NCI-H2196 (cell line): ENCODE measurements at regions not wholly inside any gene's neighbourhood (a gene's known extent, or its start where the extent isn't known, plus 50 kb on each side); places are given as distances from the start of the nearest gene placed in this dataset.

Experiments used
- DNase-seq: peaks from one replicate; lab custom pipeline; 2025; ENCODE audit not compliant: unreplicated experiment; lab: John Stamatoyannopoulos, UW

DNA sequence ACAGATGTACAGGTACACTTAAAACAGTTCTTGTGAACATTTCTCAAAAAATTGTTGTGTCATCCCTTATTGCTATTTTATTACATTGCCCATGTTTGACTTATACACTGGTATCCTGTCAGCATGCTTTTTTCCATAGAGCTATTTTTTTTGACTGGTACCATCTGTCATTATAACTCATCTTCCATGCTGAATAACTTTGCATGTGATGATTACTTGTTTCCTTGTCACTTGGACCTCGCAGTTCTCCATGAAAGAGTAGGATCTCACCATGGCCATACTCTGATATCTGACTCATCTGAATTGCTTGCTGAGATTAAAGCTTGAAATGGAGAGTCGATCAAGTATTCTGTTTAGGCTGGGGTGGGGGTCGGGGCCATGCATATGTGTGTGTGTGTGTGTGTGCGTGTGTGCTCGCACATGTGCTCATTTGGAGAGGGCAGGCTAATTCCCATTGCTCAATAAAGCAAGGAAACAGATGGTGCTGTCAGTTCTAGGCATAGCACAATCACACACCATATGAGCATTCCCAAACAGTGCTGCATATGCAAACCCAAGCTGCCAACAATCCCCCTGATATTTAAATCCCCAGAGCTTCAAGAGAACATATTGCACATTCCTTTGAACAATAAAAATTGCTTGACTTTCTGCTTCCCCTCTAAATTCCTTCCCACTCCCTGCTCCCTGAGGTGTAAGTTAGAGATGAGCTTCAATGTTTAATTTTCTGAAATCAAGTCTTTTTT lies 62.9 kb downstream of the NHLRC3 start:
- DNase-seq: no peak

DNA sequence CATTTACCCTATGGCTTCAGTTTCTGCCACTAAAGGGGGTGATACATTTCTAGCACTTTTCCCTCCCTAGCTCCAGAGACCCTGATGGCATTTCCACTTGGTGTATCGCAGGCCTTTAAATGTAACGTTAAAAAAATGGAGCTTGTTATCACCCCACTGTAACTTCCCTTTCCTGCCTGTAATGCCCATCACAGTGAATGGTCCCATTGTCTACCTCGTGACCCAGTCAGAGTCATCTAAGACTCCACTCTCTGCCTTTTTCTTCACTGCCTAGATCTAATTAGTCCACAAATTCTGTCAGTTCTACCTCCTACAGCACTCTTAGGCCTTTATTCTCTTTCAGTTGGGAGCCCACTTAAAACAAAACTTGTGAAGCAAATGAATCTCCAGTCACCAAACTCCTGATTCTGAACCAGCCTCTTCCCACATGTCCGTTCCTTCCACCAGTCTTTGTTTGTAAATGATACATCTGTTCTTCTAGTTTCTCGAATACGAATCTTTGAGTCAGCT lies 64.8 kb downstream of the NHLRC3 start:
- DNase-seq: no peak

DNA sequence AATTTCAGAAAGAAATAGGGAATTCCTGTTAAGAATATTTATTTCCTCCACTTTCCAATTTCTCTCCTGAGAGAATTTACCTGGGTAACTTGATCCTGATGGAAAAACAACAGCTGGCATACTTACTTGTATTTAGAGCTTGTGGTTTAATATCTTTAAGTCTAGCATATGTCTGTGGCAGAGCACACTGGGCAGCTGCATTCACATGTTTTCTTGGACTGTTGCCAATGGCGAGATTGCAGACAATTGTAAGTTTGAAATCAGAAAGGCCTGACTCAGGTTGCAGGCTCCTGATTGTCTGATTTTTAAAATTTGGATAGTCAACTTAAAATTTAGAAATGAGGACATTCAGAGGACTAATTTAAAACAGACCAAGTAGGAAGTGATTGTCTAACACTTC lies 66.9 kb downstream of the NHLRC3 start:
- DNase-seq: peak; percentile 12

DNA sequence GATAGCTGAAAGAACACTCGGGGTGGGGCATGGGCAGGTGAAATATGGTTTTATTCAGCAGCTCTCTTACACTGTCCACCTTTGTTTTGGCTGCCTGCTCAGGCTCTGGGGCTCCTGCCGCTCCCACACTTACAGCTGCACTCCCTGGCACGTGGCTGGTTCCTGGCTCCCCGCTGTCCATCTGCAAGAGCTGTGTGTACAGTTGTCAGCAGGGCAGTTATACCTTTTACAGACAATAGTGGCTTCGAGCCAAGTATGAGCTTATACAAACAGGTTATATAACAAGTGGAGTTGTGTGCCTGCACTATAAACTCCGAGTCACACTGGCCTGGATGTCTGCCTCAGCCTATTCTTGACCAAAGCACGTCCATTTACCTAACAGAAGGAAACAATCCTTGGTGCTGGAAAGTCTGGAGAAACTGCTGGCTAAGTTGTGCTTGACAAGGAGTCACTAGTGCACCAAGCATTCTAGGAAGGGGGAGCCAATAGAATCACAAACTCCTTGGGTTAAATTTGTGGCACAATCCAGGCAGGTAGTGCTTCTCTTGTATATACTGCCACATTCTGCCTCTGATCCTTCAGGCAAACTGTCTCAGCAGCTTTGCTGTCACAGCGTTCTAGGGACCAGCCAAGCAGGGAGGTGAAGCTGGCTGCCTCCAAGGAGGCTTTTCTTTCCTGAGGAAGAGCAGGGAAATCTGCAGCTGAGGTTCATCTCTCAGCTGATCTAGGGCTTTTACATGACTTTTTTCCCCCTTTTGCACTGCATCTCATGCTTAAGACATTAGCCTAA lies 68.2 kb downstream of the NHLRC3 start:
- DNase-seq: no peak

DNA sequence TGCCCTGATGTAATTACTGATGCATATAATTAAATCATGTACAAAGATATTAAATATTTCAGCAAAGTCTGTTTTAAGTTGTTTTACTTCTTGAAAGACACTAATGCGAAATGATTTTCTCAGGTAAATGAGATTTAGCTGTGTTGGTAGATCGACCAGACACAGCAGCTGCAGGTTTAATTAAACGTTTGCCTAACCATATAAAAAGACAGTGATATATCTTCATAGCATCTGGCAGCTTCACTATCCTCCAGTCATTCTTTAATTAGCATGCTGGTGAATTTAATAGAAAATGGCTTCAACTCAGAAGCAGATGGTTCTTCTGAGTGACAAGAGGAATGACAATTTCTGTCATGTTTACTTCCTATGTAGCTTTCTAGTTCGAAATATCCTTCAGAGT lies 69.3 kb downstream of the NHLRC3 start:
- no peak for DNase-seq

DNA sequence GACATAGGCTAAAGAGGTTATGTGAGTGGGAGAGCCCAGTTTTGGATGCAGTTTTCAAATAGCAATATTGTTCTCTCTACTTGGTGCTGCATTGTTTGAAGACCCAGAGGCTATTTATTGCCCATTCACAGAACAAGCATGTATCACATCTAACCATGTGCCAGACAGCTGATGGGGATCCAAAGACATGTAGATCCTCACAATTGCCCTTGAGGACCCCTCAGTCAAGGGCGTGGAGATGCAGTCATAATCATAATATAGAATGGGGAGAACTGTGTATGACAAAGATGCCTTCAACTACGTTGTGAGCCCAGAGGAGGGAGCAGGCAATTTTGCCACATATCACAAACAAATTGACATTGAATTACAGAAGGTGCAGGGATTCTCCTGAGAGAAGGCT lies 70.5 kb downstream of the NHLRC3 start:
- no peak for DNase-seq

DNA sequence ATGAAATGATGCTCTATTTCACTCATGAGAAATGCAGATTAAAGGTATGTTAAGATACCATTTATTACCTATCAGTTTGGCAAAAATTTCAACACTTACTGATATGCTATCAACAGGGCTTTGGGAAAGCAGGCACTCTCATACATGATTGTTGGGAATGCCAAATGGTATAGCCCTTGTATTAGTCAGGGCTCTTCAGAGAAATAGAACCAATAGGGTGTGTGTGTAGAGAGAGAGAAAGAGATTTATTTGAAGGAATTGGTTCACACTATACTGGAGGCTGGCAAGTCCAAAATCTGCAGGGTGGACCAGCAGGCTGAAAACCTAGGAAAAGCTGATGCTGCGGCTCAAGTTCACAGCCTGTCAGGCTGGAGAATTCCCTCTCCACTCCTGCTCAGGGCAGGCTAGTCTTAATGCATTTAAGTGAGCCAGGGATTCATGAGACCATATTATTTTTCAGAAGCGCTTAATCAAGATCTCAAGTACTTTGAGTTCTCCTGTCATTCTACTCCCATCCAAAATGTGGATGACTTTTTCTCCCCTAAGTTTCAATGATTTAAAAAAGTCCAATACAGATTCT lies 72.4 kb downstream of the NHLRC3 start:
- DNase-seq: no peak

DNA sequence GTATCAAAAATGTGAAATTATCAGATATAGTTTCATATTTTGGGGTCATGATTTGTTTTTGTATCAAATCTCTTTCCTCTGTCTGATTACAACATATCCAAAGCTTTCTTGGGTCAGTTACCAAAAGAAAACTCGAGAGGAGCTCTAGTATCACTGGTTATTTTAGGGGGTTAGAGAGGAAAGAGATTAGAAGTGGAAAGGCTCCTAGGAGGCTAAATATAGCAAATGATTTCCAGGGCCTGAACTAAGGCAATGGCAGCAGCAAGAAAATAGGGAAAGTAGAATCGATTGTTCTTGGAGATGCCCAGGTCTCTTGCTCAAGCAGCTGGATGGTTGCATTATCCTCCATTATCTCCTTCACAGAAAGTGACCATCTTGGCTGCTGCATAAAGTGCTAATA lies 72.9 kb downstream of the NHLRC3 start:
- DNase-seq: no peak

DNA sequence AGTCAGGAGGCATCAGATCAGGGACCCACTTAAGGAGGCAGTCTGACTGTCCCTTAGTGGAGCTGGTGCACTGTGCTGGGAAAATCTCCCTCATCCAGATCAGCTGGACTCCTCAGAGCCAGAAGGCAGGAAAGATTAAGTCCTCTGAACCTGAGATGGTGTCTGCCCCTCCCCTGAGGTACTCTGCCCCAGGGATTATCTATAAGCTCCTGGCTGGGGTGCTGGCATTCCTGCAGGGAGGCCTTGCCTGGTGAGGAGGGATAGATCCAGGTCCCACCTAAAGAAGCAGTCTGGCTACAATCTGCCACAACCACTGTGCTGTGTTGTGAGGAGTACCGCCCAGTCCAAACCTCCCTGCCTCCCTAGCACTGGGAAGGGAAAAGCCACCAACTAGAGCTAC lies 81.2 kb downstream of the NHLRC3 start:
- no peak for DNase-seq

DNA sequence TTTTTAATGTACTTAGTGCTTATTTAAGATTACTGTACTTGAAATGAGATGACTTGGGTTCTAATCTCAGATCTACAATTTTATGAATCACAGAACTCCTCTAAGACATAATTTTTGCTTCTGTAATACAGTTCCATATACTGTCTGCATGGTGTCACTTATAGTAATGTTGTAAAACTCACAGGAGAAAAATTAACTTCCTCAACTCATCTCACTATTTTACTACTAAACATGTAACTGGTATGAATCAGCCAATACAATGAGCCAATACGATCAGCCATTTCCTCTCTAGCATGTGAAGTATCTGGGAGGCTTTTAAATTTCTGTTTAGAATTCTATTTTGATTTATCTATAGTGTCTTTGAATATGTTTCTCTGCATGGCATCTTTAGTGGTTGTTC lies 85.3 kb downstream of the NHLRC3 start:
- DNase-seq: no peak

DNA sequence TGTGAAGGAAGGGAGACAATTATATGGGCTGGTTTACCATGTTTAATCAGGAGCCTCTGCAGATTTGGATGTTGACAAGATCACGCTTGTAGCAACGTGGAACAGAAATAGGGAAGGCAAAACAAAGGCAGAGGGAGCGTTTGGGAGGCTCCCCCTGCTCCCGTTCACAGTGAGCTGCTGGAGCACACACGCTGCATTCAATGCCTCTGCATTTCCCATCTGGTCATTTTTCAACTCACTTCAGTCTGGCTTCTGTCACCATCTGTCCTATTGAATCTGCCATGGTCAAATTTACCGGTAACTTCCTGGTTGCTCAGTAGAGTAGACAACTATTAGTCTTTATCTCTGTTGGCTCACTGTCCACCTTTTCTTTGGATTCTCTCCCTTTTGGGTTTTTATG lies 91.0 kb downstream of the NHLRC3 start:
- no peak for DNase-seq

DNA sequence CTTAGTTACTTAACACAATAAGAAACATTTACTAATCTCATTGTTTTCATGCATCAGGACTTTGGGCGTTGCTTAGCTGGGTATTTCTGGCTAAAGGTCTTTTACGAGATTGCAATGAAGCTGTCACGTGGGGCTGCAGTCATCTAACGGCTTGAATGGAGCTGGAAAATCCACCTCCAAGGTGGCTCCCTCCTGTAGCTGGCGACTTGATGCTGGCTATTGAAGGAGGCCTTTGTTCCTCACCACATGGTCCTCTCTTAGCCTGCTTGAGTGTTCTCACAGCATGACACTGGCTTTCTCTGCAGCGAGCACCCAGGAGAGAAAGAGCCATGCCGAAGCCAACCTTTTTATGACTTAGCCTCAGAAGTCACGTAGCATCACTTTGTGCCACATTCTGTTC lies 92.0 kb downstream of the NHLRC3 start:
- DNase-seq: no peak

DNA sequence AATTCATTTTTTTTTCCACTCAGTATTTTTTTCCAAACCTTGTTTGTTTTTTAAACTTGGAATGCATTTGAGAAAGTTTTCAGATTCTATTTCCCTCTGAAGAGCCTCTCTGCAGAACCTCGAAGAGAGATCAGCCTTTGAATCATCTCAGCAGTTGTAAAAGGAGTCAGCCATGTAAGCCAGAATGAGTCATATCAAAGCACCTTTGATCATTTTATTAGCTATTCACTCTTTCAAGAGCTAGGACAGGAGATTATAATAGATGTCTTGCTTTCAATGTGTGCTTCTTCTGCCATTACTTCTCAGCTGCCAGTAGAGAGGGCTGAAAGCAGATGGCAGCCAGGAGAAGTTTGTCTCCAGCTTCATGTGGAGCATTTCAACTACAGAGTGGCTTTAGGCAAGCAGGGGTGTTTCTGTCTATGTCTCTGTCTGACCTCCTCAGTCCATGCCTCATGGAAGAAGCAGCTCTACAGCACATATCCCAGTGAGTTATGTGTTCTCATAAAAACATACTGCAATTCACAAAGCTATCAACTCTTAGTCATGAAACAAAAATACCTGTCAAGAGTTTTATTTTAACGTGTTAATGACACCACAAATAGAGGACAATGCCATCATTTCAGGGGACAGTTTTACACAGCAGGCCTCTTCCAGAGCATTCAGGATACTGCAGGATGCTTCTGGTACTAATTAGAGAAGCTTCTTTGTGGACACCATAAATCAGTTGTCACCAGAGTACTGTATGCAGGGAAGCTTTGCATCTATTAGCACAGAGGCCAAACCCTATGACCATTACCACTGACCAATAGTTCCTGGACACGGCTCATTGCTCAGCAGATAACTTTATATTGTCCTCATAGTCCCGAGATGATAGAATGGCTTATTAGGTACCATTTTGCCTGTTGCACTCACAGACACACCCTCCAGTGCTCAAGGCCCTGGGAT lies 94.3 kb downstream of the NHLRC3 start:
- DNase-seq: no peak

DNA sequence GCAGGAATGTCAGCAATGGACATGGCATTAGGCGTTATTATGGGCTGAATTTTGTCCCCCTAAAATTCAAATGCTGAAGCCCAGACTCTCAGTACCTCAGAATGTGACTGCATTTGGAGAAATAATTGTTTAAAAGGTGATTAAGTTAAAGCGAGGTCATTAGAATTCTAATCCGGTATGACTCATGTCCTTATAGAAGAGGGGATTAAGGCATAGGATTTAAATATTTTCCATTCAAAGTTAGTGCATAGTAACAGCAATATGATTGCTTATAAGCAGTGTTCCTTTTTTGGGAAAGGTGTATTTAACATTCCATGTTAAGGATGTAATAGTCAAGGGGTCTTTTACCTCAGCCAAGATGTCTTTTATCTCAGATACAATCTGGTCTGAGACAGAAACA lies 95.5 kb downstream of the NHLRC3 start:
- DNase-seq: no peak

DNA sequence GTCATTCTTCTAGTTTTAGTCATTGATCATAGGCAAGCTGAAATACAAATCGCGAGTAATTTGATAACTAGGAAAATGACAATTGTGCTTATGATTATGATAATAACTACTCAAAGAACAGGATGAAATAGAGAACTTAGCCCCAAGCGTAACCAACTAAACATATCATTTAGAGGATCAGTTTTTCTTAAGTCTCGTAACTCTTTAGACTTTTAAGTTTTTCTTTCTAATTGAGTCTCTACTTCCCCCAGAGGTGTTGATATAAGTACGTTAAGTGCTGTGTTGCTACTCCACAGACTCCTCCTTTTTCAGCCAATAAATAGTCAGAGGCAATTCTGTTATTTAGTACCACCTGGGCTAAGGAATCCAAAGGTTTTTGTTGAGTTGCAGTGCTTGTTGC lies 96.3 kb downstream of the NHLRC3 start:
- DNase-seq: no peak

DNA sequence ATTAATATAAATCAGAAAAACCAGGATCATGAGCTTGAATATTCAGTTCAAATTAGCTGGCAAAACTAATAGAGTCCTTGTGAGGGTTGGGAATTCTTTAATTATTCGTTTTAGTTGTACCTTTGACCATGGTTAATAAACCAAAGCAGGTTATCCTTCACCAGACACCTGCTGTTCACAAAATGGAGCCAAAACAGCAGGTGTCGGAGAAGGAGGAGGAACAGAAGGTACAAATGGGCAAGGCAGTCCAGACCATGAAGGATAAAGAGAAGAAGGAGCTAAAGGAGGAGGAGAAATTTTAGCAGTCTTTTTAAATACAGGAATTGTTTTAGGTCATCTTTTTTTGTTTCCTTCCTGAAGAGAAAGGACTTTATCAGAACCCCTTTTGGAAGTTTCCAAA lies 106.1 kb downstream of the NHLRC3 start:
- no peak for DNase-seq

DNA sequence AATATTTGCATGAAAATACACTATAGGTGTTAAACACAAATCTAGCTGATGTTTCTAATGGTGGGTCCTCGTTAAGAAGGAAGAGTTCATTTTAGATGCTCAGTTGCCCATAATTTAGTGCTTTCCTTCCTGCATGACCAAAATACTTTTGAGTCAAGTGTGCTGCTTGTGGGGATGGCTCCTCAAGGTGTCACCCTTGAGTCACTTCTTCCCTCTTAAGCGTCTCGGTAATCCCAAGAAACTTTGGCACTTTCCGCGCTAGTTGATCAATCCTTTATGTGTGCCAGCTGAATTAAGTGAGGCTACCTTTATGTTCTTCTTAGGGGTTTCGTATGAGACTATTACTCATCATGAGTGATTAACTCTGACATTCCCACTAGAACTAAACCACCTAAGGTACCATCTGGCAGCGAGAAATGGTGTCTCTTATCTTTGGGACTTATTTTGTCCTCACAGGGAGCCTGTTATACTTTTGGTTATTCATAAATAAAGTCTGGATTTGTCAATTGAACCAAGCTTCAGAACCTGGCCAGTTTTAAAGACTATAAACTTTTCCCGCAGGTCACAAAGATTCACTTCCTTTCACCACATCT lies 106.8 kb downstream of the NHLRC3 start:
- DNase-seq: peak; percentile 4

DNA sequence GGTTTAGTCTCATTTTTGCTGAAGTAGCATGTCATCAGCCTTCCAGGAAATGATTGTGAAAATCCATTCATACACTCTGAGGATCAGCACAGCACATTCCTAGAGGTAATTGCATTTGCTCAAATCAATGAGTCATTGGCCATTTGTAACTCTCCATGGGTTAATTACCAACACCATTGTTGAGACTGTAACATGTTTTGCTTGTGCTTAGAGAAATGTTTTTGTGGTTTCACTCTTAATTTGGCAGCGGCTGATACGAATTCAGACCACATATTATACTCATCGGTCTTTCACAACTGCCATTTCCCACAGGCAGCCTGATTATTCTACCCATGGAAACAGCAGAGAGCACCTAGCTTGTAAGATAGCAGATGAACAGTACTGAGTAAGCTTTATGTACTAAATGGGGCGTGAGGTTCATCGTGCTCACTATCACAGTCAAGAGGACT lies 110.3 kb downstream of the NHLRC3 start:
- peak; percentile 13 for DNase-seq

DNA sequence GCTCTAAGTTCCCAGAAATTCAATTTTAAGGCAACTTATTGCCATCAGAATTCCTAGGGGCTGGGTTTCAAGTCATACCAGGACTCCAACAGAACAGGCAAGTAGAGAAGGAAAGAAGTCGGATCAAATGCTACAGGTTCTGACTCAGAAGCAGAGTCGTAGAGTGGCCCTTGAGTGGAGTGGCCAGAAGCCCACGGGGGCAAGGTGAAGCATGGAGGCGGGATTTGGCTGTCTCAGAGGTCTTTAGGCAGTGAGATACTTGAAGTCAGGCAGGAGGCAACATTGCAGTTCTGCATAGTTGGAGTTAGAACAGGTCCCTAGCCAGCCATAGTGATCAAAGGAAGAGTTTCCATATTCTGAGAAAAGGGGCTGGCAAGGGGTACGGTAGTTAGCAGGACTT lies 111.6 kb downstream of the NHLRC3 start:
- DNase-seq: no peak

DNA sequence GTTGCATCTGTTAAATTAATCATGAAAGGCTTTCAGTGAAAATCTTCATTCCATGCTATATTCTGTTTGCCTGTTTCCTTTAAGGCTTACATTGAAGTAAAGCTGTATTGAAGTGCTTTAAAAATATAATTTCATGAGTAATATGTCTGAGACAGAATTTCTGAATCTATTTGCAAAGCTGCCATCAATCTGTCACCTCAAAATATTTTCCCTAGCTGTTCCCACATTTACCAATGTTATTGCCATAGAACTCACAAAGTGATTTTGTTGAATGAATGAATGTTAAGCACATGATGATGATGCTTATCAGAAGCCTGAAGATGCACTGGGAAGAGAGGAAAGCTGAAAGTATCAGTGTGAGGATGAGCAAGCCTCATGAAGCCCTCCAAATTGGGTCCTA lies 115.8 kb downstream of the NHLRC3 start:
- no peak for DNase-seq

DNA sequence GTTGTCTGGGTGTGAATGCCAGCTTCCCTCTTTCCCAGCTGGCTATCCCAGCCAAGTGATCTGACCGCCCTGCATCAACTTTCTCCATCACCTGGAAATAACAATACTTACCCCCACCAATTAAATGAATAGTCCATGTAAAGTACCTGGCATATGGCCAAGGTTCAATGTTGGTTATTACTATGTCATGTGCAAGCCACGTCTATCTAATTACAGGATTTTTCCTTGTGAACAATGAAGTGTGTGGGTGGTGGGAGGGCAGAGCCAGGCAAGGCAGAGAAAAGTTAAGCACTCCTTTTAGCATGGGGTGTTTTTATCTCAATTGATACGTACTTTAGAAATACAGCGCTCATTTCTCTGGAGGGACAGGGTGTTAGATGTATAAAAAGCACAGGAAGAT lies 121.1 kb downstream of the NHLRC3 start:
- DNase-seq: peak; percentile 56
